ENCODE measurements at regions not wholly inside any gene's neighbourhood (a gene's known extent, or its start where the extent isn't known, plus 50 kb on each side); places are given as distances from the start of the nearest gene placed in this dataset.

DNA sequence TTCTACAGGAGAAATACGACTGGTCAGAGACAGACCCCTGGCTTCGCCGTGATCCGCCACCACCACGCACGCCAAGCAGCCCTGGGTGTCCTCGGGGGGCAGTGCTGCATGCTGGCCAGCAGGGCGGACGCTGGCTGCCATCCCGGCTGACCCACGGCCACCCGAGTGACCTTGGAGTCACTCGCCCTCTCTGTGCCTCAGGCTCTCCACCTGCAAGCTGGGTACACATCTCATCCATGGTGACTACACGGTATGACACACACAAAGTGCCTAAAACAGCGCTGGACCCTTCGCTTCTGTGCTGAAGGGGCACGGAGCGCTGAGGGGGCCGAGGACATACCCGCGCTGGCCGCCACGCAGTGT, 62.0 kb upstream of the RNF32 start:
- H3K14ac ChIP-seq (replicated peaks; ENCODE audit: low read depth, low read length), result no peak overlapping the region
- BruUV-seq (replicated peaks), result no TSS peak
- CTCF ChIA-PET, result no interaction called here
- no peaks in the 10 kb centered on the region for H4K20me1 ChIP-seq (ENCODE audit: insufficient read depth, low read length)
- H3K9ac ChIP-seq (ENCODE audit: low read depth, low read length), result no peak overlapping the region
- no peaks in the 10 kb centered on the region for H3K9me1 ChIP-seq (ENCODE audit: insufficient read depth, low read length)
- no peak overlapping the region for H3K4ac ChIP-seq (ENCODE audit: low read depth, low read length)
- H3K27me3 ChIP-seq (ENCODE audit: control insufficient read depth, insufficient read depth, low read length), result no peaks in the 10 kb centered on the region
- peaks cover 13% of the 10 kb centered on the region for H3K9me3 ChIP-seq (ENCODE audit: control insufficient read depth, insufficient read depth, low read length)
- no peak overlapping the region for H3K23ac ChIP-seq (ENCODE audit: low read depth, low read length)
- H3K79me1 ChIP-seq (ENCODE audit: low read depth in 1 of 2, low read length in 2 of 2), result no peaks in the 10 kb centered on the region
- no peaks in the 10 kb centered on the region for H3K4me1 ChIP-seq (ENCODE audit: control insufficient read depth, insufficient read depth, low read length)
- POLR2A ChIA-PET (ENCODE audit: unreplicated experiment), result no interaction called here
- no peak overlapping the region for H3K56ac ChIP-seq (ENCODE audit: extremely low read depth, insufficient read depth, low read length)
- 77% methylated on average over 23 of the region's 23 CpGs; no CpG with 5 or more reads in 1 of the 2 experiments for WGBS, 2 experiments (ENCODE audit: extremely low coverage in 2 of 2, insufficient read length in 1 of 2)
- H2BK5ac ChIP-seq (ENCODE audit: low read depth, low read length, poor library complexity, severe bottlenecking), result no peak overlapping the region
- no peak overlapping the region for H3K27ac ChIP-seq (ENCODE audit: insufficient read depth, low read length)
- no peaks in the 10 kb centered on the region for H3K36me3 ChIP-seq (ENCODE audit: control insufficient read depth, insufficient read depth, low read length)
- in situ Hi-C loops (cut with MboI; ENCODE audit: low sequenced_read_pairs) (no loop called here), intact Hi-C loops (cut with micrococcal nuclease) (no loop called here), dilution Hi-C loops (cut with HindIII; ENCODE audit: low sequenced_read_pairs, unreplicated experiment) (no loop called here)
- no peak overlapping the region for H2AFZ ChIP-seq (replicated peaks; ENCODE audit: low read length, poor library complexity)
- no peak overlapping the region for H2BK15ac ChIP-seq (ENCODE audit: low read depth, low read length)
- H3K4me3 ChIP-seq (ENCODE audit: insufficient read depth, low read depth, low read length), result no peak overlapping the region
- no peak overlapping the region for H2AK9ac ChIP-seq (replicated peaks; ENCODE audit: low read depth, low read length, poor library complexity)
- no peak overlapping the region for H3K18ac ChIP-seq (ENCODE audit: low read depth, low read length)
- no peak overlapping the region for H2BK20ac ChIP-seq (ENCODE audit: low read depth, low read length)
- H3K4me2 ChIP-seq (ENCODE audit: low read depth, low read length), result no peak overlapping the region
- TF ChIP-seq MXI1 (IDR thresholded peaks at IDR 0.05; ENCODE audit: borderline replicate concordance, low read depth, low read length) (no peak), CEBPB (IDR thresholded peaks at IDR 0.05; ENCODE audit: low read depth, low read length) (no peak), RAD21 (IDR thresholded peaks at IDR 0.05; ENCODE audit: low read length) (no peak), FOS (IDR thresholded peaks at IDR 0.05; ENCODE audit: low read depth, low read length) (no peak), MAZ (IDR thresholded peaks at IDR 0.05; ENCODE audit: borderline replicate concordance, low read depth, low read length) (no peak), CHD1 (IDR thresholded peaks at IDR 0.05; ENCODE audit: low read depth, low read length) (no peak), MAFK (IDR thresholded peaks at IDR 0.05; ENCODE audit: low read depth, low read length) (no peak), SMC3 (IDR thresholded peaks at IDR 0.05; ENCODE audit: low read depth, low read length) (no peak), NFE2L2 (IDR thresholded peaks at IDR 0.05; ENCODE audit: low read depth, low read length) (no peak), POLR2A (IDR thresholded peaks at IDR 0.05; ENCODE audit: low read depth, low read length) (no peak), RFX5 (IDR thresholded peaks at IDR 0.05; ENCODE audit: low read depth, low read length) (no peak), BHLHE40 (IDR thresholded peaks at IDR 0.05; ENCODE audit: low read depth, low read length) (no peak), RCOR1 (IDR thresholded peaks at IDR 0.05; ENCODE audit: insufficient replicate concordance, low read length) (no peak)
- TF ChIP-seq, protein P1, sequence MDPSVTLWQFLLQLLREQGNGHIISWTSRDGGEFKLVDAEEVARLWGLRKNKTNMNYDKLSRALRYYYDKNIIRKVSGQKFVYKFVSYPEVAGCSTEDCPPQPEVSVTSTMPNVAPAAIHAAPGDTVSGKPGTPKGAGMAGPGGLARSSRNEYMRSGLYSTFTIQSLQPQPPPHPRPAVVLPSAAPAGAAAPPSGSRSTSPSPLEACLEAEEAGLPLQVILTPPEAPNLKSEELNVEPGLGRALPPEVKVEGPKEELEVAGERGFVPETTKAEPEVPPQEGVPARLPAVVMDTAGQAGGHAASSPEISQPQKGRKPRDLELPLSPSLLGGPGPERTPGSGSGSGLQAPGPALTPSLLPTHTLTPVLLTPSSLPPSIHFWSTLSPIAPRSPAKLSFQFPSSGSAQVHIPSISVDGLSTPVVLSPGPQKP (IDR thresholded peaks at IDR 0.05; ENCODE audit: borderline replicate concordance, low read depth, low read length), result no peak
- TF ChIP-seq, protein P2, sequence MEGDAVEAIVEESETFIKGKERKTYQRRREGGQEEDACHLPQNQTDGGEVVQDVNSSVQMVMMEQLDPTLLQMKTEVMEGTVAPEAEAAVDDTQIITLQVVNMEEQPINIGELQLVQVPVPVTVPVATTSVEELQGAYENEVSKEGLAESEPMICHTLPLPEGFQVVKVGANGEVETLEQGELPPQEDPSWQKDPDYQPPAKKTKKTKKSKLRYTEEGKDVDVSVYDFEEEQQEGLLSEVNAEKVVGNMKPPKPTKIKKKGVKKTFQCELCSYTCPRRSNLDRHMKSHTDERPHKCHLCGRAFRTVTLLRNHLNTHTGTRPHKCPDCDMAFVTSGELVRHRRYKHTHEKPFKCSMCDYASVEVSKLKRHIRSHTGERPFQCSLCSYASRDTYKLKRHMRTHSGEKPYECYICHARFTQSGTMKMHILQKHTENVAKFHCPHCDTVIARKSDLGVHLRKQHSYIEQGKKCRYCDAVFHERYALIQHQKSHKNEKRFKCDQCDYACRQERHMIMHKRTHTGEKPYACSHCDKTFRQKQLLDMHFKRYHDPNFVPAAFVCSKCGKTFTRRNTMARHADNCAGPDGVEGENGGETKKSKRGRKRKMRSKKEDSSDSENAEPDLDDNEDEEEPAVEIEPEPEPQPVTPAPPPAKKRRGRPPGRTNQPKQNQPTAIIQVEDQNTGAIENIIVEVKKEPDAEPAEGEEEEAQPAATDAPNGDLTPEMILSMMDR (conservative IDR thresholded peaks at IDR 0.05; ENCODE audit: low read depth, low read length), result no peak
- TF ChIP-seq, protein P3, sequence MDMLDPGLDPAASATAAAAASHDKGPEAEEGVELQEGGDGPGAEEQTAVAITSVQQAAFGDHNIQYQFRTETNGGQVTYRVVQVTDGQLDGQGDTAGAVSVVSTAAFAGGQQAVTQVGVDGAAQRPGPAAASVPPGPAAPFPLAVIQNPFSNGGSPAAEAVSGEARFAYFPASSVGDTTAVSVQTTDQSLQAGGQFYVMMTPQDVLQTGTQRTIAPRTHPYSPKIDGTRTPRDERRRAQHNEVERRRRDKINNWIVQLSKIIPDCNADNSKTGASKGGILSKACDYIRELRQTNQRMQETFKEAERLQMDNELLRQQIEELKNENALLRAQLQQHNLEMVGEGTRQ (IDR thresholded peaks at IDR 0.05; ENCODE audit: low read depth, low read length), result no peak
- H4K8ac ChIP-seq (ENCODE audit: low read depth in 2 of 2, low read length in 2 of 2), result no peak overlapping the region
- ATAC-seq (ENCODE audit: low read depth), result no peak
- H2AK5ac ChIP-seq (ENCODE audit: low read depth, low read length), result no peak overlapping the region
- H2BK120ac ChIP-seq (ENCODE audit: low read depth, low read length), result no peak overlapping the region
- no peak overlapping the region for H4K5ac ChIP-seq (ENCODE audit: low read depth, low read length)
- DNase-seq, result no peak
- no peak overlapping the region for H4K91ac ChIP-seq (ENCODE audit: insufficient read depth, low read depth, low read length)
